Body of pancreas (tissue), 4 donors: ENCODE measurements at regions not wholly inside any gene's neighbourhood (a gene's known extent, or its start where the extent isn't known, plus 50 kb on each side); places are given as distances from the start of the nearest gene placed in this dataset.

Experiments used
- POLR2A ChIP-seq, 3 donors: fragments of 450-650 bp; IDR thresholded peaks; one replicate each; pipeline ENCODE4 v1.6.1; 2016; ENCODE audit warnings: antibody characterized with exemption in 3 of 3, mild to moderate bottlenecking in 2 of 3
- TF ChIP-seq, protein P1 (sequence below), 7 experiments: fragments of 450-650 bp in 4 of 7; fragments of 200-600 bp in 3 of 7; sonication (generic) in 3 of 7; IDR thresholded peaks; one replicate each; pipeline ENCODE4 v1.5.1; 2016 to 2019; ENCODE audit warnings: antibody characterized with exemption in 7 of 7

DNA sequence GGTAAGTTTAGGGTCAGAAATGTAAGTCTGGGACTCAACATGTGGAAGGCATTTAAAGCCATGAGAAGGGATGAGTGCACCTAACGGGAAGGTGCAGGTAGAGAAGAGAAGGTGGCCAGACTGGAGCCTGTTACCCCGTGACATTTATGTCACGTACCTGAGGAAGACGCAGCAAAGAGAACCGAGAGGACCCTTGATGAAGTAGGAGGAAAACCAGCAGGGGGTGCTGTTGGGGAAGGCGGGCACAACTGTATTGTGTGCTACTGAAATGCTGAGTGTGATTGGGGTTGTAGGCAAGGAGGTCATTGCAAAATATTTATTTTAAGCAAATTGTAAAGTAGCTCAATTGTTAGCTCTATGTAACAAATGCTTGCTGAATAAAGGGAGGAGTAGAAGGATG lies 338.2 kb upstream of the PRKCQ start:
- TF ChIP-seq, protein P1, sequence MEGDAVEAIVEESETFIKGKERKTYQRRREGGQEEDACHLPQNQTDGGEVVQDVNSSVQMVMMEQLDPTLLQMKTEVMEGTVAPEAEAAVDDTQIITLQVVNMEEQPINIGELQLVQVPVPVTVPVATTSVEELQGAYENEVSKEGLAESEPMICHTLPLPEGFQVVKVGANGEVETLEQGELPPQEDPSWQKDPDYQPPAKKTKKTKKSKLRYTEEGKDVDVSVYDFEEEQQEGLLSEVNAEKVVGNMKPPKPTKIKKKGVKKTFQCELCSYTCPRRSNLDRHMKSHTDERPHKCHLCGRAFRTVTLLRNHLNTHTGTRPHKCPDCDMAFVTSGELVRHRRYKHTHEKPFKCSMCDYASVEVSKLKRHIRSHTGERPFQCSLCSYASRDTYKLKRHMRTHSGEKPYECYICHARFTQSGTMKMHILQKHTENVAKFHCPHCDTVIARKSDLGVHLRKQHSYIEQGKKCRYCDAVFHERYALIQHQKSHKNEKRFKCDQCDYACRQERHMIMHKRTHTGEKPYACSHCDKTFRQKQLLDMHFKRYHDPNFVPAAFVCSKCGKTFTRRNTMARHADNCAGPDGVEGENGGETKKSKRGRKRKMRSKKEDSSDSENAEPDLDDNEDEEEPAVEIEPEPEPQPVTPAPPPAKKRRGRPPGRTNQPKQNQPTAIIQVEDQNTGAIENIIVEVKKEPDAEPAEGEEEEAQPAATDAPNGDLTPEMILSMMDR (IDR thresholded peaks at IDR 0.05): peak in 5 of 7 experiments; percentile 18 to 36 (median 24)
- TF ChIP-seq POLR2A (IDR thresholded peaks at IDR 0.05): no peak
